Uterus (tissue), 3 donors: ENCODE measurements at regions not wholly inside any gene's neighbourhood (a gene's known extent, or its start where the extent isn't known, plus 50 kb on each side); places are given as distances from the start of the nearest gene placed in this dataset.

Experiments used
- DNase-seq, 2 donors: peaks; one replicate each; pipeline ENCODE4 v3.0.0-alpha.2; 2019 to 2020
- H3K27ac ChIP-seq, 2 donors: fragments of 200-600 bp; sonication (generic); 1 replicate in 1 of 2; 2 replicates in 1 of 2; pipeline ENCODE4 v1.5.1; 2016 to 2018
- H3K27me3 ChIP-seq, 2 donors: fragments of 200-600 bp; sonication (generic); one replicate each; pipeline ENCODE4 v1.5.1; 2018 to 2019; ENCODE audit warnings: control low read depth in 1 of 2
- H3K36me3 ChIP-seq, 2 donors: fragments of 200-600 bp; sonication (generic); one replicate each; pipeline ENCODE4 v1.5.1; 2019; ENCODE audit warnings: control low read depth in 1 of 2
- H3K4me1 ChIP-seq, 2 donors: fragments of 200-600 bp; sonication (generic); one replicate each; pipeline ENCODE4 v1.5.1; 2018 to 2019; ENCODE audit warnings: control low read depth in 1 of 2
- H3K4me3 ChIP-seq, 2 donors: fragments of 200-600 bp; sonication (generic); 1 replicate in 1 of 2; 2 replicates in 1 of 2; pipeline ENCODE4 v1.5.1; 2018 to 2019; ENCODE audit warnings: mild to moderate bottlenecking in 1 of 2
- H3K9me3 ChIP-seq, 2 donors: fragments of 200-600 bp; sonication (generic); one replicate each; pipeline ENCODE4 v1.5.1; 2019; ENCODE audit warnings: control low read depth in 1 of 2
- POLR2A ChIP-seq, 2 donors: fragments of 450-650 bp; IDR thresholded peaks; one replicate each; pipeline ENCODE4 v1.6.1; 2016; ENCODE audit warnings: antibody characterized with exemption in 2 of 2, mild to moderate bottlenecking in 1 of 2, moderate library complexity in 1 of 2
- intact Hi-C: fragments of 100-400 bp; cut with DNase I; formaldehyde crosslinking; loops from one replicate; pipeline ENCODE4 v1.15.1; 2023; ENCODE audit warnings: low total_unique reads
- TF ChIP-seq, protein P1 (sequence below), 4 experiments: fragments of 200-600 bp in 2 of 4; fragments of 450-650 bp in 2 of 4; sonication (generic) in 2 of 4; IDR thresholded peaks; one replicate each; pipeline ENCODE4 v1.5.1; 2016 to 2019; ENCODE audit warnings: antibody characterized with exemption in 4 of 4, mild to moderate bottlenecking in 2 of 4, moderate library complexity in 1 of 4
- donor health status: DM: yes; HTN: yes; CAD: no.

DNA sequence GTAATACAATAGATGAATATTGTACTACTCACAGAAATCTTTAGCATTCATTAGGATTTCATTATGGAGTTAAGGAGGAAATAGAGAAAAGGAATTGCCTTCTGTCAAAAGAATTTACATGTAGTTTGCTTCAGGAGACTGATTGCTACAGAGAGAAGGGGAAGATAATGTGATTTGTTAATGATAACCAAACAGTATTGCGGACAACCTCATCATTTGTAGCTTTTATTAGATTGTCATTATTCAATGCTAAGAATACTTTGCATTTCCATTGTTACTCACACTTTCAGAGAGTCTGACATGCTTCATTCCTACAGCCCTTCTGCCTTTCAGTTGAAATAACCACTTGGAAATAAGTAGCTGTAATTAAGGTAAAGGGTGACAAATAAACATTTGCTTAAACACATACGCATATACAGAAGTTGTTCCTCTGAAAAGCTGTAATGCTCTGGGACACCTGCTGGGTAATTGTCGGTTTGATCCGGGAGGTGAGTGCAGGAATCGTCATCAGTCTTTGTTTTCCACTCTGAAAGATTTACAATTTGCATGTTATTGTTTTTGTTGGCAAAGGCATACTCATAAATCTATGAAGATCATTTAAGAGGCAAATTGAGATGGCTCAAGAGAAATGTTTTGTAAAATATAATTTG is 600.2 kb downstream of the TRHDE start:
- no peak for DNase-seq
- H3K27ac ChIP-seq, result no peak overlapping the region
- no peak for TF ChIP-seq POLR2A (IDR thresholded peaks at IDR 0.05)
- TF ChIP-seq, protein P1, sequence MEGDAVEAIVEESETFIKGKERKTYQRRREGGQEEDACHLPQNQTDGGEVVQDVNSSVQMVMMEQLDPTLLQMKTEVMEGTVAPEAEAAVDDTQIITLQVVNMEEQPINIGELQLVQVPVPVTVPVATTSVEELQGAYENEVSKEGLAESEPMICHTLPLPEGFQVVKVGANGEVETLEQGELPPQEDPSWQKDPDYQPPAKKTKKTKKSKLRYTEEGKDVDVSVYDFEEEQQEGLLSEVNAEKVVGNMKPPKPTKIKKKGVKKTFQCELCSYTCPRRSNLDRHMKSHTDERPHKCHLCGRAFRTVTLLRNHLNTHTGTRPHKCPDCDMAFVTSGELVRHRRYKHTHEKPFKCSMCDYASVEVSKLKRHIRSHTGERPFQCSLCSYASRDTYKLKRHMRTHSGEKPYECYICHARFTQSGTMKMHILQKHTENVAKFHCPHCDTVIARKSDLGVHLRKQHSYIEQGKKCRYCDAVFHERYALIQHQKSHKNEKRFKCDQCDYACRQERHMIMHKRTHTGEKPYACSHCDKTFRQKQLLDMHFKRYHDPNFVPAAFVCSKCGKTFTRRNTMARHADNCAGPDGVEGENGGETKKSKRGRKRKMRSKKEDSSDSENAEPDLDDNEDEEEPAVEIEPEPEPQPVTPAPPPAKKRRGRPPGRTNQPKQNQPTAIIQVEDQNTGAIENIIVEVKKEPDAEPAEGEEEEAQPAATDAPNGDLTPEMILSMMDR (IDR thresholded peaks at IDR 0.05), result no peak
- H3K36me3 ChIP-seq, result no peaks in the 10 kb centered on the region
- no peaks in the 10 kb centered on the region for H3K27me3 ChIP-seq
- H3K4me1 ChIP-seq, result no peaks in the 10 kb centered on the region
- no peaks in the 10 kb centered on the region for H3K9me3 ChIP-seq
- H3K4me3 ChIP-seq, result no peak overlapping the region
- intact Hi-C loops, result no loop called here

DNA sequence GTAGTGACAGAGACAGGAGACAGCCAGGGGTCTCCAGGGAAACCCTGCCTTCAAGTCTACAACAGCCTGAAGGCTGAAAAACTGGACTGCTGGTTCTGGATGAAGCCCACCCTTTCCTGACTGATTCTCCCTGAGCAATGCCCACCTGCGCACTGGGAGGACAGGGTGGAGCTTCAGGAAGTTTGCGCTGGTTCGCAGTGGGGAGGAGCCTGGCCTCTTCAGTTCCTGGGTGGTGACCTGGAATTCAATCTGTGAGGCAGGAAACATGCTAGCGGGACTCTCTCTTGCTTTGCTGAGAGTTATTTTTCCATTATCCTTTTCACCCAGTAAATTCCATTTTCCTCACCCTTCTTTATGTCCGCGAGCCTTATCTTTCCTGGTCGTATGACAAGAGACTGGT is 600.8 kb downstream of the TRHDE start:
- Histone ChIP-seq H3K9me3 (no peaks in the 10 kb centered on the region), H3K4me3 (no peak overlapping the region), H3K36me3 (no peaks in the 10 kb centered on the region), H3K27ac (no peak overlapping the region), H3K4me1 (no peaks in the 10 kb centered on the region), H3K27me3 (no peaks in the 10 kb centered on the region)
- intact Hi-C loops, result no loop called here
- TF ChIP-seq, protein P1 (IDR thresholded peaks at IDR 0.05), result no peak
- no peak for TF ChIP-seq POLR2A (IDR thresholded peaks at IDR 0.05)
- no peak for DNase-seq

DNA sequence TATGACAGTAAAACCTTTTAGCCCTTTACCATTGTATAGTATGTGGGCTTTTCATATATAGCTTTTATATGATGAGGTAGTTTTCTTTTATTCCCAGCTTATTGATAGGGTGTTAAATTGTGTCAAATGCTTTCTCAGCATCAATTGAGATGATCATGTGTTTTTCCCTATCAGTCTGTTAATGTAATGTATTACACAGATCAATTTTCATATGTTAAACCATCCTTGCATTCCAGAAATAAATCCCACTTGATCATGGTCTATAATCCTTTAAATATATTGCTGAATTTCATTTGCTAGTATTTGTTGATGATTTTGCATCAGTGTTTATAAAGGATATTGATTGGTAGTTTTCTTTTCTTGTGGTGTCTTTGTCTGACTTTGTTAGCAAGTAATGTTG is 603.9 kb downstream of the TRHDE start:
- no peak overlapping the region for H3K27ac ChIP-seq
- no peaks in the 10 kb centered on the region for H3K36me3 ChIP-seq
- no peaks in the 10 kb centered on the region for H3K4me1 ChIP-seq
- no peak overlapping the region for H3K4me3 ChIP-seq
- H3K9me3 ChIP-seq, result no peaks in the 10 kb centered on the region
- DNase-seq, result no peak
- intact Hi-C loops, result no loop called here
- no peaks in the 10 kb centered on the region for H3K27me3 ChIP-seq
- no peak for TF ChIP-seq POLR2A (IDR thresholded peaks at IDR 0.05)
- TF ChIP-seq, protein P1 (IDR thresholded peaks at IDR 0.05), result no peak

GRCh38 chr12:72888693-72889092 is 616.5 kb downstream of the TRHDE start:
- Histone ChIP-seq H3K27me3 (no peaks in the 10 kb centered on the region), H3K9me3 (no peaks in the 10 kb centered on the region), H3K4me1 (no peaks in the 10 kb centered on the region), H3K36me3 (no peaks in the 10 kb centered on the region), H3K4me3 (no peak overlapping the region), H3K27ac (no peak overlapping the region)
- no peak for TF ChIP-seq POLR2A (IDR thresholded peaks at IDR 0.05)
- TF ChIP-seq, protein P1 (IDR thresholded peaks at IDR 0.05), result no peak
- intact Hi-C loops, result no loop called here
- no peak for DNase-seq

DNA sequence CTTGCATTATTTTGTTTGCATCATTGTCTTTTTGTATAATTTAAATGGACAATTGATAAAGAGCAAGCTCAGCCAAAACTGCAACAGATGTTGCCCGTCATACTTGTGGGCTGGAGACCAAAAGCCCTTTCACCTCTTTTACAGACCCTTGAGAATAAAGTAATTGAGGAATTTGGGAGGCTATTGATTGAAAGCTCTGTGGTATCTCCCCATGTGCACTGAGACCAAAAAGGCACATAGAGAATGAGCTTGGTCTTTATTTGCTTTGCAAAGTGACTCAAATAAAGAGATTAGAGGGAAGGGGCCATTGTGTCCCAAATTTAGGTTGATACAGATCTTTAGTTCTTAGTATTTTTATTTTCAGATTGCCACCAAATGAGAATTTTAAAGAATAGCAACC is 617.6 kb downstream of the TRHDE start:
- no peak for DNase-seq
- Histone ChIP-seq H3K27ac (no peak overlapping the region), H3K36me3 (no peaks in the 10 kb centered on the region), H3K9me3 (no peaks in the 10 kb centered on the region), H3K27me3 (no peaks in the 10 kb centered on the region), H3K4me3 (no peak overlapping the region), H3K4me1 (no peaks in the 10 kb centered on the region)
- TF ChIP-seq POLR2A (IDR thresholded peaks at IDR 0.05), result no peak
- TF ChIP-seq, protein P1 (IDR thresholded peaks at IDR 0.05), result no peak
- intact Hi-C loops, result no loop called here
